NCI-H1105 treated with DMSO at 0.1 percent for 48 hours (cell line): ENCODE measurements at regions not wholly inside any gene's neighbourhood (a gene's known extent, or its start where the extent isn't known, plus 50 kb on each side); places are given as distances from the start of the nearest gene placed in this dataset.
A peak's percentile ranks its signal among the peaks of the same experiment; 100 is the strongest.
"Not testable (repeated sequence)": the region's sequence is repeated elsewhere in the genome, so short reads cannot be mapped to it uniquely, and the experiment has no call there.

Source experiments
- DNase-seq: peaks from one replicate; lab custom pipeline; 2025; lab: John Stamatoyannopoulos, UW

DNA sequence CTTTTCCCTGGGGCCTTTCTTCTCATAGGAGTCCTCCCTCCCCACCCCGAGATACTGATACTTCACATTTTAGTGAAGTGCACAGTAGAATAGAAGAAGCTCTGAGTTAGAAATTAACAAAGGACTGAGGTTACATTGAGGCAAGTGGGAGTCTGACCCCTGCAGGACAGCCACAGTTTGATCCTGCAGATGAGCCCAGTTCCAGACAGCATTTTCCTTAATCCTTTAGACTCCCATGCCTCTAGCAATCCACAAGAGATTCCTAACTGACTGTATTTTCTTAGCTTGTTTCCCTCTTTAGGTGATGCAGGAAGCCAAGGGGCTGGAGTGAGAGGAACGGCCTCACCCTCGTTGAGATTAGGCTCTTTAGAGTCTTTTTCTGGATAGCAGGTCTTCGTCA is 204.0 kb downstream of the CYRIA start:
- DNase-seq: no peak

DNA sequence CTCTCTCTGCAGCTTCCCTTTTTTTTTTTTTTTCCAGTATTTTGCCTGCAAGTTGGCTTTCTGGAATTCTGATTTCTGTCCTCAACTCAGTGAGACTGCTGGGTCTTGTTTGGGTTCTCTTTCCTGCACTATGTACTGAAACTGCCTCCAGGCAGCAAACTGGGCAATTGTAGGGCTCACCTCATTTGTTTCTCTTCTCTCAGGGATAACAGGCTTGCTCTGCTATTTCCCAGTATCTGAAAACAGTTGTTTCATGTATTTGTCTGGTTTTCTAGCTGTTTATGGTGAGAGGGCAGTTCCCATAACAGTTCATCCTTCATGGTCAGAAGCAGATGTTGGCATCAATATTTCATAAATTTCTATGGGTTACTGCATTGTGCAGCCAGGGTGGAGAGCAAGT is 206.0 kb downstream of the CYRIA start:
- no peak for DNase-seq

DNA sequence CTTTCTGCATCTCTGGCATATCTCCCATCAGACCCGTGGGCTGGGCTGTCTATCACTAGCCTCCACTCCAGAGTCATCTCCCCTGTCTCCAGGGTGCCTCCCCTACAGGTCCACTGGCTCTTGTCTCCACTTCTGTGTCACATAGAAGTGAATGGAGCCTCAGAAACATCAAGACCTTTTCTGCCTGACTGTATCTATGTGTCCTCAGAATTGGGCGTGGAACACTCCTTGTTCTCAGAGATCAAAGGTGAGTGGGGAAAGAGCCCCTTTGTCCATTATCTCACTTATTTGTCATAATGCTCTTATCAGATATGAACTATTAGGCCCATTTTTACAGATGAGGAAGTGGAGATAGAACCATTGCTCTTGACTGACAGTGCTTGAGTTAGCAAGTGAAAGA is 211.0 kb downstream of the CYRIA start:
- DNase-seq: no peak

DNA sequence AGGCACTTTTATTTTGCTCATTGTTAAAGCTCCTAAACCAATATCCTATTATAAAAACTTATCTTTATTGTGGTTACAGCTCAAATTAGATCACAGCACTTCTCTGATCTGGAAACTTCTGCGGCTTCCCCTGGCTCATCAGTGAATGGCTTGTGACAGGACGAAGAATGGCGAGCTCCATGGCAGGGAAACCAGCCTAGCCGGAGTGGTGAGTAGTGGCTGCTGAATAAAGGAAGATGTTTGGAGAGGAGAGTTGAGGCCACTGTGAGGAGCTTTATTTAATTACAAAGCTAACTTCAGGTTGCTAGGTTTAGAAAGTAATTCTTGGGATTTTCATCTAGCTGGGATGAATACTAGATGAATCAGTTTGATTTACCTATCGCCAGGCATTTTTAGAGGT is 213.5 kb downstream of the CYRIA start:
- DNase-seq: no peak

DNA sequence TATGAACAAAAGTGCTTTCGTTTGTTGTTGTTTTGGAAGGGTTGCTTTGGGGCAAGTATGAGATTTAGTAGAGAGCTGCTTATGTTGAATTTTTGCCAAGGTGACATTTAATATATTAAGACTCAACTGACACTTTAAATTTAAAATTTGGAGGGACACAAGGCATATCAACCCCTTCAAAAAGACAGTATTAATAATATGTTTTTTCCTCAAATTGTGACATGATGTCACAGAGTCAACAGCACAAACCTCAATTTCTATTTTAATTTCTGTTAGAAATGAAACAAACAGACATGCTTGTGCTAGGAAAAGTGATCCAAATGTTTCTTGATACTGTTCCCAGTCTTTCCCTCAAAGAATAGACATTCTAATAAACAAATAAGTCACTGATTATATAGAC is 218.9 kb downstream of the CYRIA start:
- no peak for DNase-seq

DNA sequence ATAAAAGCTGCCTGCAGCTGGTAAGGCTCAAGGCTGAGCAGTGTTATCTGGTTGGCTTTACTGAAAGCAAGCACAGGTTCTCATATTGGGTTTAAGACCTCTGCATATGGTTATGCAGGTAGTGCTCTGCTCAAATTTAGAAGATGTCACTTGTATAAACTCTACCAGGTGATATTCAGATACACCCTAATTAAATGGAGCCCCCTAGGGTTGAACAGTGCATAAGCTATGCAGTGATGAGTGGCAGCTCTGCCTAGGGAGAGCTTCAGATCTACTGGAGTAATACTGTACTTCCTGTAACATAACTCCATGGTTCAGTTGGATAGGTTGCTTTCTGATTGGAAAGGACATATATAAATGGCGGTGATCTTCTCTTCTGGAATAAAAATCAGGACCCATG is 222.7 kb downstream of the CYRIA start:
- DNase-seq: no peak

DNA sequence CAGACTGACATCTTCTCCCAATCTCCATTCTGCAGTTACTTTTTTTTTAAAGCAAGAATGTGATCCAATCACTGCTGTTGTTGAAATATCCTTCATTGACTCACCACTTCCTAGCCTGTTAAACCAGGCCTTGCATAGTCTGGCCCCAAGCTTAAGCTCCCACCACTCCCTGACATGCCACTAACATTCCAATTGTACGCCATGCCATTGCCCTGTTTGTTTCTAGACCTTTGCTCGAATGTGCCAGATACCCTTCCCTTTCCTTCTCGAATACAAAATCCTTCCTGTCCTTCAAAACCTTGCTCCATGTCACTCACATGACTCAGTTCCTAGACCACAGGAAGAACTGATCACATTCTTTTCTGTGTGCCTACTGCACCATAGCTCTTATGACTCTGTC is 224.2 kb downstream of the CYRIA start:
- DNase-seq: no peak

DNA sequence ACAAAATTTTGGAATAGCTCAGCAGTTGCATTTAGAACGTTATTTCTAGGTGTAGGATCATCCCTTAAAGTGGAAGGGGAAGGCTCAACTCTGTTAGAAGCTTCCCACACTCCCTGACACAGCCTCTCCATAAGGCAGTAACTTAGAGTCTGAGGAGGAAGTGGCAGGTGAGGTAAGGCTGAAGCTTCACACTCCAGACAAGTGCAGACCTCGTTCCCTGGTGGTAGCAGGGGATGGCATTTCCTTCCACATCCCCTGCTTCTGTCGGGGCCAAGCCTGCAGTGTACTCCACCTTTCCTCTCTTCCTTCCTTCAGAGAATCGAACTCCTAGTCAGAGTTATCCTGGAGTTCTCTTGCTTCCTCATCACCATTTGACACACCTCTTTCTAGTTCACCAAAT is 224.7 kb downstream of the CYRIA start:
- no peak for DNase-seq

DNA sequence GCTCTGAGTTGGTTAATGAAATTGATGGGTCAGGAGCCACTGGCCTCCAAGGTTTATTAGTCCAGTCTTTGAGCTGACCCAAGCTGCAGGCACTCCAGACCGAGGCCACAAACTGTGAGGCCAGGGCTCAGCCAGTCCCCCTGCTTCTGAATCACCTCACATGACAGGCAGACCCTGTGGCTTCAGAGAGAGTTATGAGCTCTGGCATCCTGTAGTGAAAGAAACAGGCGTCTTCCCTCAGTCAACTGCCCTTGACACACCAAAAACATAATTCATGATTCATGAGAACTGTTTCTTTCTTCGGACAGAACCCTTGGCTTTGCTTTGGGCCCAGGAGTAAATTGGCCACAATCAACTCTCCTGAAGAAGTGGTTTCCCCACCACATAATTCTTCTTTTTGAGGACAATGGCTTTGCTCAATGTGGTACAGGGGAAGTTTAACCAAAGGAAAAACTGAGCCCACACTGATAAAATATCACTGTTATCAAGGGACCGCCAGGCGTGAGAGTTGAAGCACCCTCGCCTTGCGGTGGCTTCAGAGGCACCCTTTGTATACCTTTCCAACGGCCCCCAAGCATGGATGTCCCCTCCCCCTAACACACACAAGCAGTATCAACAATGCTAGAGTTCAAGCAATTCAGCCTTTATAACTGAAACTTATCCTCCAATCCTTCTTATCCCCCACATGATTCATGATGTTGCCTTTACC is 226.9 kb downstream of the CYRIA start:
- no peak for DNase-seq

DNA sequence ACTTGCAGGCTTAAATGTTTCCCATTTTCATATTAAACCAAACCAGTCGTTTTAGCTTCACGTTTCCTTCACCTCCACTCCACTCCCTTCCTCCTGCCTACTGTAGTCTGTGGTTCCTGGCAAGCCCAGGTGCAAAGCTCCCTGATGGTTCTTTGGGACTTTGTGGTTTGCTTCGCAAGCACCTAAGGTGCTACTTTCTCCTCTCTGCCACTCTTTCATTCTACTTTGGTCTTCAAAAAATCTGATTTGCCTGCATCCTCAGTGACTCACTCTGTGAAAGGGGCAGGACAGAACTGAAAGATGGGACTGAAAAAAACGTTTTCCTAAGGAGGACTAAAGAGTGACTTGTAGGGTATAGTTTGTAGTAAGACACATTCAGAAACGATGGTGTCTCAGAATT is 228.4 kb downstream of the CYRIA start:
- no peak for DNase-seq

DNA sequence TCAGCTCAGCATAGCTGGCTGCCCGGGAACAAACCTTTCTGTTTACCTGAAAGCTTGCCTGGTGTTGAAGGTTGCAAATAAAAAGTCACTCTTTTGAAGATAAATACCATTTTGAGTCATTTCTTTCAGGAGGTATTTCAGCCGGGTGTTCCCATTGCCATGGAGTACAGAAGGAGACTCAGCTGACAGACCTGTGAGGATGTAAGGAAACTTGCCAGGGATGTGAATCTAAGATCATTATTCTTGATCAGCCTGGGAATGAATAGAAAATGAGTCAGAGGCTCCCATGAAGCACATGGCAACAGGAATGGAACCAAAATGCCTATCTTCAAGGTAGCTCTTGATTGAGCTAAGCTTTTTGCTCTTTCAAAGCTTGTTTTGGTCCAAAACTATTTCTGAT is 231.2 kb downstream of the CYRIA start:
- no peak for DNase-seq

DNA sequence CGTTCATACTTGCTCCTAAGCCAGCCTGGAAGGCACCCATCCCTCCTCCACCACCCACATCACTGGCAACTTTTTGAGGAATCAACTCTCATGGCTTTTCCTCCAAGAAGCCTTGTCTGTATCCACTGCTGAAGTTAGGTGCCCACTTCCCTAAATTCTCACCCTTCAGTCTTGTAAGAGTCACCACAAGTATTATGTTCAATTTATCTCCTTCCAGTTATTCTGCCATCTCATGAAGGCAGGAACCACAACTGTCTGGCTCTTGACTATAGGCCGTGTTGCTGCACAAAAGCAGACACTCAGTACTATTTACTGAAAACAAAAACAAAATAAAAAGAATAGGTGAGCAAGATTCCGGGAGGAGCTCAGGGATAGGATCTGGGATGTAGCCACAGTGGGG is 234.8 kb downstream of the CYRIA start:
- no peak for DNase-seq

DNA sequence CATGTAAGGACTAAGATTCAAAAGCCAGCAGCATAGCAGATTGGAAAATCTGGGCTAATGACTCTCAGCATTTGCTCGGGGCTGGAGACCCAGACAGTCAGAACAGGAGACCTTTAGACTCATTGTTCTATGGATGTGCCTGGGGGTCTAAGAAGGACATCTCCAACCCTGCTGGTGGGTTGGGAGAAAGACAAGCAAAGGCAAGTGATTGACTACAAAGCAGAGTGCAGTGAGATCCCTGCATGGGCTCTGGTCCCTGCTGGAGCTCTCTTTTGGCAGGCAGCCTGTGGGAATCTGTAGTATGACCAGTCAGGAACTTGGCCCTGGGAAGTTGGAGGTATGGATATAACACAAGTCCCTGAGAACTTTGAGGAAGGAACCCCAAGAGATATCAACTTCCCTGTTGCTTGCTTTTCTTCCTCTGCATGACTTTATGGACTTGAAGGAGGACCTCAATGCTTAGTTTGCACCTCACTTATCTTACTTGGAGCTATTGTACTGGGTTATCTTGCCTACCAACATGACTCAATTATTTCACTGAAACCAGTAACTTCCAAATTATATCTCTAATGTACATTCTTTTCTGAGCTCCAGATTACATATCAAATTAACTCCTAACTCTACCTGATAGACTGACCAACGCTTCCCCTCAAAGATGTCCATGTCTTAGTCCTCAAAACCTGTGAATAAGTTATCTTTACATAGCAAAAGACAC is 236.0 kb downstream of the CYRIA start:
- no peak for DNase-seq

DNA sequence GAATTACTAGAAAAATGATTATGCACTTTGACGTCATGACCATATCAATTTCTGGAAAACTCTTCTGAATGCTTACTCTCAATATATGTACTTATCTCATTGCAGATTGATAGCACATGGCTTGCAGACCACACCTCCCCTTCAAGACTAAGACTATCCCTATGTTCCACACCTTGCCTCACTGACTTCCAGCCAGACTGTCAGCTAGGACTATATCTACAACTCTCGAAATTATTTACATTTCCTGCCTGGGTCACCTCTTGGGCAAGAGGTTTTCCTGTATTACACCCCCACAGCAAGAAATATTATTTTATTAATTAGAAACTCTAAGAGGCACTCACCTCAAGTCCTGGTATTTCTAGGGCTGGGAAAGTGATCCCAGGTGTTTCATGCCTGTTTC is 236.6 kb downstream of the CYRIA start:
- DNase-seq: no peak

DNA sequence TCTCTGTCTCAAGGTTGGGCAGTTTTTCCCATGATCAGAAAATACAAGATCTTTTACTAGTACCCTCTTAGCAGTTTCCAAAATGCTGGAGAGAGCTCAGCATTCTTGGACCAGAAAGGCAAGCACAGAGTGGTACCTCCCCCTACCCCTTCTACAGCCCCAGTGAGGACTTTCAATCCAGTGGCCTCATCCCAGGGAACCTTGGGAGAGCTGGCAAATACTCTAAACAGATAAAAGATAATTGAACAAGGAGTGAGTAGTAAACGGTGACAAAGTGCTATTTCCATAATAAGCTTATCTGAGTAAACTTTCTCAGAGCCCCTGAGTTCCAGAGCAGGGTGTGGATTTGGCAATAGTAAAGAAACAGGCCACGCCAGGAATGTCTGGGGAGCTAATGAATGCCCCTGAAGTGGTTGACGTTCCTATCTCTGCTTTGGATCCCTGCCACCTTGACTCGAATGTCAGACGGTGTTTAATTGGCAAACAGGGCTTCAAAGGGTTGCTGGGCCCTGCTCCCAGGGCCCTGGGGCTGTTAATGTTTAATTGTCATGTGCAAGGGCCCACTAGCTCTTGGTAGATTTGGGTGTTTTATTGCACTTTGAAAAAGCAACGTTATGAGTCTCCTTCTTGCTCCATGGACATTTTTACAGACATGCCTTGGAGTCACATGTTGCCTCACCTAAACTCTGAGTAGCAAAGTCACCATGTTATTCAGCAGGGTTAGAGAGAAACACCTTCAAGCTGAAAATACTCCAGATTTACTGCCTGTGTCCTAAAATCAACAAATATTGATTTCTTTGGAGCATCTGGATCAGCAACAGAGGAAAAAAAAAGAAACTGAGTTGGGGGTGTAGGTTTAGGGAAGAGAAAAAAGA is 239.9 kb downstream of the CYRIA start:
- DNase-seq: peak; percentile 40

DNA sequence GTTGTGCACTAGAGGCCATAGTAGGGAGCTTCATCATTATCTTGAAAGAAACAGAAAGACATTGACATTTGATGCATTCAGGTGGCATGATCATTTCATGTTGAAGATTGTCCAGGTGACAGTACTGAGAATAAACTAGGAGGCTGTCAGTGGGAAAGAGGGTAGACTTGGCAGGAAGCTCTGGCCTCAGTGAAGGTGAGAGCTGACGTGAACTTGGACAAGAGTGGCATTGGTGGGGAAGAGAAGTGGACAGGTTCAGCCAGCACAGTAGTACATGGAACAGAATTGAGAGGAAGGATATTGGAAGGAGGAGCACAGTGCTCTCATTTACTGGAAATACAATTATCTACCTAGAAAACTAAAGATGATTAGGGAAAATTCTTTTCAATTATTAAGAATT is 245.2 kb downstream of the CYRIA start:
- no peak for DNase-seq

DNA sequence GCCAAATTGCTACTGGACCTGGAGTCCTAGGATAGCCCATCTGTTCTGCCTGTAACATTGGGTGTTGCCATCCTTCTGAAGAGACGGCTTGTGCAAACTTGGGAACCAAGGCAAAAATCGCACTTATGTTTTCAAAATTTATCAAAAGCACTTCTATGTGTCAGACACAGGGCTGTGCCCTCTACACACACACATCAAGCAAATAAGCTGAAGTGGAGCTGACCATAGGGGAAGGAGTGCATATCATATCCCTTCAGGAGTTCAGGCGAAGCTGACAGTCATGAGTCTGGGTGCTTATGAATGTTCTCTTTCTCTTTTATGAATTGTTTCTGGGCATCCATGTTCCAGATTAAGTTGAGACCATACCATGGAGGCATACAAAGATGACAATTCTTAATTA is 247.9 kb downstream of the CYRIA start:
- no peak for DNase-seq

DNA sequence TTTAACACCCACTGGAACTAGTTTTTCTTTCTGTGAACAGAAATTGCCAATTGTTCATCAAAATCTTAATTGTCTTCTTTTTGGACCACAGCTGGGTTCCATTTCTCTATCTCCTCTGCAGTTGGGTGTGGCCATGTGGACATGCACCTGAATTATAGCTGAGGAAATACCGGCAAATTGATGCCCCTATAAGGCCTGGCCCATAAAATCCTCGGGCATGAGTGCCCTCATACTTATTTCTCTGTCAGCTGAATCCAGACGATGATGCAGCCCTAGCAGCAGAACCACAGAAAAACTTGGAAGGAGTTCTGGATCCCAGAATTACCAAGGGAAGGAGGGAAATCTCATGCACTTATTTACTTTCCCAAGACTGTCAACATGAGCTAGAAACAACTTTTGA is 249.0 kb downstream of the CYRIA start:
- no peak for DNase-seq

DNA sequence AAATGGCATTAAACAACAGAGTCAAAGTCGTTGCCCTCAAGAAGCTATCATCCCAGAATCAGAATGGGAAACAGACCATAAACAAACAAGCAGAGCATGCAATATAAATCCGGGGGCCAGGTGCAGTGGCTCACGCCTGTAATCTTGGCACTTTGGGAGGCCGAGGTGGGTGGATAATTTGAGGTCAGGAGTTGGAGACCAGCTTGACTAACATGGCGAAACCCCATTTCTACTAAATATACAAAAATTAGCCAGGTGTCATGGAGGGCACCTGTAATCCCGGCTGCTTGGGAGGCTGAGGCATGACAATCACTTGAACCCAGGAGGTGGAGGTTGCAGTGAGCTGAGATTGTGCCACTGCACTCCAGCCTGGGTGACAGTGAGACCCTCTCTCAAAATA is 249.8 kb downstream of the CYRIA start:
- DNase-seq: not testable (repeated sequence)

DNA sequence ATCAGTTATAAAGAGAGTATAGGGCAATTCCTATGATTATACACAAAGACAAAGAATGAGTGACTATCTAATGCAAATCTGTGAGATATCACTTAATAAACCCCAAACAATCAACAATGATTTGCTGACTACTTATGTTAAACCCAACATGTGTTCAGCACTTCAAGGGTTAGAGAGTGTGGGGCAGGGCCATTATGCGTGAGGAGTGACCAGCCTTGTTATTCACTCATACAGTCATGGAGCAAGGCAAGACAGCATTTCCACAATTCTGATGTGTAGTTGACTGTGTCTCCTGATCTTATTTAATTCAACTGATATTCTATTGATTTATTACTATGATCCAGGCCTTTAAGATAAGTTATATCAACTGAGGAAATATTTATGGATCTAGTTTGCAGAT is 251.7 kb downstream of the CYRIA start:
- DNase-seq: no peak

DNA sequence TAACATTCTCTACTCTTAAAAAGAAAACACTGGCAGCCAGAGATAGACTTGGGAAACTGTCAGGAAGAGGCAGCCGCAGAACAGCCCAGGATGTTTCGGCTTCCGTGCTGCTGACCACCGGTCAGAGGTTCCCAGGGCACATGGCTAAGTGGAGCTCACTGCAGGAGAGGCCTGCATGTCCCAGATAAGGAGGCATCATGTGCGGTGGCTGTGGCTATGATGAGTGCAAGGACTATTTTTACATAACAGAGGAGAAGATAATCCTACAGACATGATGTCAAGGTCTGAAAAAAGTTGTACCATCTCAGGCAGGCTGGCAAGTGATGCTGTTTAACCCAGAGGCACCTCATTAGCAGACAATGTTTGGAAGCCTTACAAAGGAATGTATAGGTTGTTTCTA is 252.3 kb downstream of the CYRIA start:
- no peak for DNase-seq

DNA sequence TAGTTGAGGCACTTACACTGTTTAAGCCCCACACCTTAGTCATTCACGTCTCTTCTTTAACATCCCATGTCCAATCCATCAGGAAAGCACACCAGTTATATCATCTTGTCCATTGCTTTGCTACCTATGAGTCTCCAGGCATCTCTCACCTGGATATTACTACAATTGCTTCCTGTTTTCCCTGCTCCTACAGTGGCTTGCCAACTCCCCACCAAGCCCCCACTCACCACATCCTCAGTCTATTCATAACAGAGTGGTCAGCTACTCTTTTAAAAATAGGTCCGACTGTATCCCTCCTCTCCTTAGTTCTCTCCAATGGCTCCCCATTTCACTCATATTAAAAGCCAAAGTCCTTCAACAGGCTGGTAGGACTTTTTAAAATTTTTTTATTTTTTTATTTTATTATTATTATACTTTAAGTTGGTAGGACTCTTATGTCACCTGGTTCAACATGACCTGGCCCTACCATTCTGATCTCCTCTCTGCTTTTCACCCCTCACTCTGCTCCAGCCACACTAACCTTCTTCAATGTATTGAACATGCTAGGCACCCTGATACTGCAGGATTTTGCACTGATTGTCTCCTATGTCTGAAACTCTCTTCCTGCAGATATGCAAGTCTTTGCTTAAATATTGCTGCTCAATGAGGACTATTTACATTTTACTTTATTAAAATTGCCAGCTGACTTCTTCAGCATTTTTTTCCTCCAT is 253.2 kb downstream of the CYRIA start:
- no peak for DNase-seq
